Testis (tissue), 2 donors: ENCODE measurements at regions not wholly inside any gene's neighbourhood (a gene's known extent, or its start where the extent isn't known, plus 50 kb on each side); places are given as distances from the start of the nearest gene placed in this dataset.

Experiments
- DNase-seq: peaks from one replicate; pipeline ENCODE4 v3.0.0-alpha.2; 2019
- H3K27ac ChIP-seq, 2 donors: fragments of 200-600 bp; sonication (generic); one replicate each; pipeline ENCODE4 v1.5.1; 2019
- H3K27me3 ChIP-seq: fragments of 200-600 bp; sonication (generic); one replicate; pipeline ENCODE4 v1.5.1; 2019
- H3K36me3 ChIP-seq: fragments of 200-600 bp; sonication (generic); one replicate; pipeline ENCODE4 v1.5.1; 2017; ENCODE audit warnings: low read depth; ENCODE audit errors: missing control alignments
- H3K4me1 ChIP-seq: fragments of 200-600 bp; sonication (generic); one replicate; pipeline ENCODE4 v1.5.1; 2019
- H3K4me3 ChIP-seq, 2 donors: fragments of 200-600 bp; sonication (generic); one replicate each; pipeline ENCODE4 v1.5.1; 2017 to 2019
- H3K9me3 ChIP-seq: fragments of 200-600 bp; sonication (generic); one replicate; pipeline ENCODE4 v1.5.1; 2017
- POLR2A ChIP-seq: fragments of 450-650 bp; IDR thresholded peaks from one replicate; pipeline ENCODE4 v1.6.1; 2017; ENCODE audit warnings: antibody characterized with exemption, mild to moderate bottlenecking, moderate library complexity
- WGBS, 2 donors: methylation state at CpG; one replicate each; pipeline ENCODE4 v1.1.5; 2018; 5-methylcytosine and 5-hydroxymethylcytosine counted together
- intact Hi-C: fragments of 100-400 bp; cut with DNase I; formaldehyde crosslinking; loops from one replicate; pipeline ENCODE4 v1.15.1; 2023; ENCODE audit warnings: low total_unique reads
- TF ChIP-seq, protein P1 (sequence below), 3 experiments: fragments of 450-650 bp in 2 of 3; fragments of 200-600 bp in 1 of 3; sonication (generic) in 1 of 3; IDR thresholded peaks; one replicate each; pipeline ENCODE4 v1.5.1; 2016 to 2019; ENCODE audit warnings: antibody characterized with exemption in 3 of 3, mild to moderate bottlenecking in 2 of 3, moderate library complexity in 1 of 3

DNA sequence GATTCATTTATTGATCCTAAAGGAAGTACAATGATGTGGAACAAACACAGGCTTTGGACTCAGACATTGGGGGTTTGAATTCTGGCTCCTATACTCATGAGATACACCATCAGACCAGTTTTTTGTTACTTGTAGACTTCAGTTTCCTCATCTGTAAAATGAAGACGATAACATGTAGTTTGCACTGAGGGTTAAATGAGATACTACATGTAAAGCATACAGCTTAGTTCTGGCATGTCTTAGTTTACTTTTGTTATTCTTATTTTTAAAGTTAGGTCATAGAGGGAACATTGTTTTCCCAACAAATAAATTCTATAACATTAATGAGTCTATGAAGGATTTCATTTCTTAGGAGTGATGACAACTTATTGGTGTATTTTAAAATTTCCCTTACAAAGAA, 183.5 kb upstream of the FAM3C start:
- H3K9me3 ChIP-seq = no peaks in the 10 kb centered on the region
- H3K27me3 ChIP-seq = no peaks in the 10 kb centered on the region
- no peak overlapping the region for H3K4me3 ChIP-seq
- no peaks in the 10 kb centered on the region for H3K4me1 ChIP-seq
- intact Hi-C loops = no loop called here
- no peak for DNase-seq
- WGBS, 2 donors = 97 to 100% methylated on average over 1 of the region's 1 CpG
- H3K36me3 ChIP-seq = no peaks in the 10 kb centered on the region
- H3K27ac ChIP-seq = no peak overlapping the region
- TF ChIP-seq POLR2A = no peak
- TF ChIP-seq, protein P1, sequence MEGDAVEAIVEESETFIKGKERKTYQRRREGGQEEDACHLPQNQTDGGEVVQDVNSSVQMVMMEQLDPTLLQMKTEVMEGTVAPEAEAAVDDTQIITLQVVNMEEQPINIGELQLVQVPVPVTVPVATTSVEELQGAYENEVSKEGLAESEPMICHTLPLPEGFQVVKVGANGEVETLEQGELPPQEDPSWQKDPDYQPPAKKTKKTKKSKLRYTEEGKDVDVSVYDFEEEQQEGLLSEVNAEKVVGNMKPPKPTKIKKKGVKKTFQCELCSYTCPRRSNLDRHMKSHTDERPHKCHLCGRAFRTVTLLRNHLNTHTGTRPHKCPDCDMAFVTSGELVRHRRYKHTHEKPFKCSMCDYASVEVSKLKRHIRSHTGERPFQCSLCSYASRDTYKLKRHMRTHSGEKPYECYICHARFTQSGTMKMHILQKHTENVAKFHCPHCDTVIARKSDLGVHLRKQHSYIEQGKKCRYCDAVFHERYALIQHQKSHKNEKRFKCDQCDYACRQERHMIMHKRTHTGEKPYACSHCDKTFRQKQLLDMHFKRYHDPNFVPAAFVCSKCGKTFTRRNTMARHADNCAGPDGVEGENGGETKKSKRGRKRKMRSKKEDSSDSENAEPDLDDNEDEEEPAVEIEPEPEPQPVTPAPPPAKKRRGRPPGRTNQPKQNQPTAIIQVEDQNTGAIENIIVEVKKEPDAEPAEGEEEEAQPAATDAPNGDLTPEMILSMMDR (IDR thresholded peaks at IDR 0.05) = no peak

DNA sequence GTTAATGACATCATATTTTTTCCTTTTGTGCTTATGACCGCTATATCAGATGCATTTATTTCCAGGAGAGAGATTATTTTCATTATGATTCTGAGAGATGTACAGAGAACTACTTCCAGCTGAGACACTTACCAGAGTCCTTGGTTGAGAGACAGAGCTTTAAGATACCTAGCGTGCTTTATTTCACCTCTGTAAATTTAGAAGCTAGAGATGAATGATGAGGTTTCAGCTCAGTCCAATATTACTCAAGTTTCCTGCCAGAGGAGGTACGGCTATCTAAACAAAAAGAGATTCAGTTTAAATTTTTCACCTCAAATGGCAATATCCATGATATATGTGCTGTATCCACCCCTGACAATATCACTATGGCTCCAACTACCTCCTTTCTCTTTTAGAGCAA, 182.6 kb upstream of the FAM3C start:
- Histone ChIP-seq H3K27me3 (no peaks in the 10 kb centered on the region), H3K9me3 (no peaks in the 10 kb centered on the region), H3K27ac (no peak overlapping the region), H3K4me3 (no peak overlapping the region), H3K36me3 (no peaks in the 10 kb centered on the region), H3K4me1 (no peaks in the 10 kb centered on the region)
- DNase-seq = no peak
- intact Hi-C loops = no loop called here
- WGBS, 2 donors = 58 to 80% methylated on average over 3 of the region's 3 CpGs
- no peak for TF ChIP-seq POLR2A
- TF ChIP-seq, protein P1 (IDR thresholded peaks at IDR 0.05) = no peak

DNA sequence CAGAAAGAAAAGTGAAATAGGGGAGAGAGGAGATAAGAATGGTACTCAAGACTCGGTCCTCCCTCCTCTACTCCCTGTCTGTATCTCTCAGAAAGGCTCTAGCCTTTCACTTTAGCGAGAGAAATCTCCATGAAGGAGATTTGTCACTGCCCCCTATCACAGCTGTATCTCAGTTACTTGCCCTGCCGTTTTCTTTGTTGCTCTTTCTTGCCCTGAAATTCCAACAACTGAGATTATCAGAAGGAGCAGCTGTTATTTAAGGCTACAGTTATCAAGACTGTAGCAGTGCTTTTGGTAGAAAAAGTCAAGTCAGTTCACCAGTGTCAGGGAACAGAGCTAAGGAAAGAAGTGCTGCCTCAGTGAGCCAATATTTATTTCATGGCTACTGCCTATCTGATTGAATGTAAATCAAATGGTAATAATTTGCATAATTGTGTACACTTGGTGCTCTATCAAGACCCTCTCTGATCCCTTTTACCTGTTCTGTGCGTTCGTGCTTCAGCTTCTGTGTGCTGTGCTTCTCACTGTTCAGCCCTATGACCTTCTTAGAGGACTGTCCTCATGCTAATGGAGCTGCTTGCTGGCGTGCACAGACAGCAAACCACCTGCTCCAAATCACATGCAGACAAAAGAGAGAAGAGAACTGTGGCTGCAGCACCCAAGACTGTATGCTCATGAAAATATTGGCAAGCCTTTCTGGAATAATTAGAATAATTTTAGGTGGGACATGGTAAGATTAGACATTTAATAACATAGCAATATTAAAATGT, 180.2 kb upstream of the FAM3C start:
- Histone ChIP-seq H3K36me3 (no peaks in the 10 kb centered on the region), H3K9me3 (no peaks in the 10 kb centered on the region), H3K27me3 (no peaks in the 10 kb centered on the region), H3K4me1 (no peaks in the 10 kb centered on the region), H3K4me3 (no peak overlapping the region), H3K27ac (no peak overlapping the region)
- DNase-seq = no peak
- intact Hi-C loops = no loop called here
- WGBS, 2 donors = 47 to 54% methylated on average over 6 of the region's 6 CpGs
- TF ChIP-seq, protein P1 (IDR thresholded peaks at IDR 0.05) = no peak

DNA sequence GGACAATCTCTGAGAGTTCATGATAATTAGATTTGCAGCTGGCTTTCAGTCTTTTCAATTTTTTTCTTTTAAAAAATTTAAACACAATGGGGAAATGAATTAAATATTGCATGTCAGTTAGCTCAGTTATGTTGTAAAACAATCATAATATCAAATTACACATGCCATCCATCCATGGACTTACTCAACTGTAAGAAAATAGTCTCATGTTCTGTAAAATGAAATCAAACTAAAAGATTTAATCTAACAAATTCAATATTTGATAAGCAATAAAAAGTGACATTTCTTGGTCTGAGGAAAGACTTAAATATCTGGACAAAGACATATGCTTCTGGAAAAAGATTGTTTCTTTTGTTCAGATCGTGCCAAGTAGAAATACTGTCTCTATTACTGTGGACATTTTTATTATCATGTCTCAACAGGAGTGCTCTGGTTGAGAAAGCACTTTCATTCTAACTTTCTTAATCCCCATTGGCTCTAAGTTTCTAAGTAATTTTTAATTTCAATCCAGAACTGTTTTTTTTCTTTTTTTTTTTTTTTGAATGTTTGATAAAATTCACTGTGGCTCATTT, 179.2 kb upstream of the FAM3C start:
- 65 to 78% methylated on average over 1 of the region's 1 CpG for WGBS, 2 donors
- no peaks in the 10 kb centered on the region for H3K4me1 ChIP-seq
- TF ChIP-seq, protein P1 (IDR thresholded peaks at IDR 0.05) = no peak
- TF ChIP-seq POLR2A = no peak
- H3K36me3 ChIP-seq = no peaks in the 10 kb centered on the region
- no peak for DNase-seq
- intact Hi-C loops = no loop called here
- H3K9me3 ChIP-seq = no peaks in the 10 kb centered on the region
- H3K27ac ChIP-seq = no peak overlapping the region
- H3K4me3 ChIP-seq = no peak overlapping the region
- H3K27me3 ChIP-seq = no peaks in the 10 kb centered on the region

DNA sequence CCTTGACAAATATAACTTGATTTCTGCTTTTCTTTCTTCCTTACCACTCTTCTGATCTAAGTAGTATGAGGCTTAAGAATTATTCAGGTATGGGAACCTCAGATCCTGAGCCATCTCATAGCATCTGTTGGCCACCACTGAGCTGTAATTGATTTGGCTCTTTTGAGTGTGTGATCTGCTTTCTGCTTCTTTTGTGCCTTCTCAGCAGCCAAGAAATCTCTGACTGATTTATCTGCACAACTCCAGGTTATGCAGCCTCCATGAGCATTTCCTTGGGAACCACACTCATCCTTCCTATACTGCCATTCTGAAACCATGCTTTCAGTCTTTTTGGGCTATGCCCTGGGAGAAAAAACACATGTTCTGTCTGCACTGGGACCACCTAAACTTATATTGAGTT, 178.0 kb upstream of the FAM3C start:
- H3K4me1 ChIP-seq = no peaks in the 10 kb centered on the region
- no peak overlapping the region for H3K27ac ChIP-seq
- no peaks in the 10 kb centered on the region for H3K27me3 ChIP-seq
- no peak for DNase-seq
- TF ChIP-seq, protein P1 (IDR thresholded peaks at IDR 0.05) = no peak
- TF ChIP-seq POLR2A = no peak
- H3K9me3 ChIP-seq = no peaks in the 10 kb centered on the region
- no peak overlapping the region for H3K4me3 ChIP-seq
- no peaks in the 10 kb centered on the region for H3K36me3 ChIP-seq
- intact Hi-C loops = no loop called here
